NCI-H1048 (cell line): ENCODE measurements at regions not wholly inside any gene's neighbourhood (a gene's known extent, or its start where the extent isn't known, plus 50 kb on each side); places are given as distances from the start of the nearest gene placed in this dataset.

Source experiments
- DNase-seq: peaks from one replicate; lab custom pipeline; 2025; lab: John Stamatoyannopoulos, UW

DNA sequence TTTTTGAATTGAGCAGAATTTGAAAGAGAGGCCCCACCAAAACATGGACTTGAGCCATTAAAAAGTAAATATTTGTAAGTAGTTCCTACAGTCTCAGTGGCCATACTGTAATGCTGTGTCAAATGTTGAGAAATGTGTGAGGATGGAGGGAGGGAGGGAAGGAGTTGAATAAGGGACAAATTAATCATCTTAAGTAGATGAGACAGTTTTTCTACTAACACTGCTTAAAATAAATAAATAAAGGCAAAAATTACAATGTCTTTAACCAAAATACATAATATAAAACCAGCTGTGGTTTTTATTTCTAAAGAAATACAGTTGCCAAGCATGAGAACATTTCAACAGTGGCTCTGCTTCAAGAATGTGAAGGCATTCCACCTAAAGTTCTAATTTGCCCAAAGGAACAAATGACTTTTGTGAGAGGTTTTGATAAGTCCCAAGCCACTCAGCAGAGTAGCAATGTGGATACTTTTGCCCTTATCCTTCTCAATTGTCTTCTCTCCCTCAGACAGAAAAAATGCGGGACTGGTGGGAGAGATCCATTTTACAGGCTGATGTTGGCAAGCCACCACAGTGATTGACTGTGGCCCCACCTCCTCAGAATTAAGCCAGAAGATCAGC lies 427.0 kb upstream of the RARB start:
- no peak for DNase-seq

DNA sequence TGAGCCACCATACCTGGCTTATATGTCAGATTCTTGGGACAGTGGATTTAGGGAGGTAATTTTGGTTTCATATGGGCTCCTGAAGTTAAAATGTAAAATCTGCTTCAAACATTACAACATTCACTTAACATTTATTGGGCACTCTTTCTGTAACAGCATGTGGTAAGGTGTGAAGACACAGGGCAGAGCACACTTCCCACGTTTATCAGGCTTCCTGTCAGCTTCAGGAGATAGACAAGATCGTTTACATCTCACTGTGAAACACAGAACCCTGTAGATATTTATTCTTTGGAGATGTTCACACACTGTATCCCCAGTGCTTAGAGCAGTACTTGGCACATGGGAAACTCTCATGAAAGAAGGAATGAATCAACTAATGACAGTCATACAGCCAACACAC lies 426.0 kb upstream of the RARB start:
- no peak for DNase-seq

DNA sequence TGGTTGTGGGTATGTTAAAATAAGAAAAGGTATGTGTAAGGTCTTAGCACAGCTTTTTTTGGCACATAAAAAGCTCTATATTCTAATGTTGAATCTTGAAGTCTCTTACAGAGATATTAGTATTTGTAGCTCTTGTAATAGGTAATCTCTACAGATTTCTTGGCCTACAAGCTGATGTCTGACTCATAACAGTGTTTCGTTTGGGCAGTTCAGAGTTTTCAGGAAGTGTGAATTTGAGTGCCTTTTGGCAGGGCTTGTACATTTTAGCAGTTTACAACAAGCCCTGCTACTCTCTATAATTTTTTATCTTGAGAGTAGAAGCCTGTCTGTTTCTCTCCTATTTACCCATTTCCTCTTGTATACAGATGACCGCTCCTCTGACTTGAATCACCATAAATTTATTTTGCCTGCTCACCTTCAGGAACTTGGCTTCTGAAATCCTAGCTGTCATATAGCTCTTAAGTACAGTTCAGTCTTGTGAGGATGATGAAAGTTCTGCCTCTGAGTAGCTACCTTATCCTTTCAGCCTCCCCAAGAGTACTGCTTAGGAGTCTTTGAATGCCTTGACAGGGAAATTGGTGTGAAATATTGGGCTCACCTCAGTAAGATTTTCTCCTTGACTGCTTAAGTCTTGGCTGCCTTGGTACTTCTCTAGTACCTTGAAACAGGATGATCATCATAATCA lies 419.9 kb upstream of the RARB start:
- no peak for DNase-seq

- DNase-seq = no peak
These were observed 418.4 kb upstream of the RARB start for GRCh38 chr3:25009665-25010064.

- DNase-seq = no peak
These were observed 412.5 kb upstream of the RARB start for GRCh38 chr3:25015599-25015998.

DNA sequence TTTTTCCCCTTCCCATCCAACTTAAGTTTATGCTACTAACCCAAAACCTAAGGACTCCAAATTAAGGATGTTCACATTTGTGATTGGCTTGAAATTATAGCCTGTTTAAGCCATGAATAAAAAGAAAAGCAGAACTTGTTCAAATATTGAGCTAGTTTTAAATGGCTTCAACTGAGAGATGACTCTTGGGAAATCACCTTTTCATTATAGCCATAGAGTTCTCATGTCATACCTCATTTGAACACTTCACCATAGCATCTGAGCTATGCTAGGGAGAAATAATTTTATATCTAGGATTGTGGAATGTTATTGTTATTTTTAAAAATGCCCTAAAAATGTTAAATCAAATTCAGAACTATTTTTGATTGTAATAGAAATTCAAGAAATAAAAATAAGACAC lies 409.2 kb upstream of the RARB start:
- no peak for DNase-seq

- no peak for DNase-seq
These were observed 408.6 kb upstream of the RARB start for GRCh38 chr3:25019506-25019905.

GRCh38 chr3:25021816-25022215 lies 406.2 kb upstream of the RARB start:
- no peak for DNase-seq

DNA sequence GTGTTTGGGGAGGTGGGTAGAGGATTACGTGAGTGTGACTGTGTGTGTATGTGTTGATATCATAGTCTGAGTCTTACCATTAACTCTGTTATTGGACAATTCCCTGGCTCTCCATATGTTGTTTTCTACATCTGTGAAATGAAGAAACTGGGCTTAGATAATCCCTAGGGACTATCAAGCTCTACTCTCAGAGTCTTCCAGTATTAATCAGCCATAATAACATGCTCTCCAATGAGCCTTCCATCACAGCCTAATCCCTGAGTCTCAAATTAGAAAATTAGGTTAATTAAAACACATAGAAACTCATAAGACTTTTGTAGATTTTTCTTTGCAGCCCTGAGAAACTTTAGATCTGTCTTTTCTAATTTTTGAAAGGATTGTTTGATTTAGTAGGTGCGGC lies 404.2 kb upstream of the RARB start:
- no peak for DNase-seq

- no peak for DNase-seq
These were observed 402.8 kb upstream of the RARB start for GRCh38 chr3:25025236-25025635.

- no peak for DNase-seq
These were observed 400.4 kb upstream of the RARB start for GRCh38 chr3:25027650-25028049.

DNA sequence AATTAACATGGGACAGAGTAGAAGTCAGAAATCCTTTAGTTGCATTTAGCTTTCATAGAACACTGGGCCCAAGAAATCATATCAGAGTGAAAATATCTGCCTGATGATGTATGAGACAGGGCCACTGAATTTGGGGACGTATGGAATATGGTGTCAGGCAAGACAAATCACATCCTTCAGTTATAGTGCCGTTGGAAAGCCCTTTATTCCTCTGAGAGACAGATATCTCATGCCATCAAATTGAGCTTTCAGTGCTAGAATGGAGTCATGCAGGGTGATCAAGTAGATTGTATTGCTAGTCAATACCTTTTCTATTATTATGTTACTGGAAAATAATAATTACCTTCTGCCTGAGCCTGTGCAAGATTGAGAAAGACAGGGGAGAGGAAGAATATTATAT lies 398.2 kb upstream of the RARB start:
- no peak for DNase-seq

- DNase-seq = no peak
These were observed 395.7 kb upstream of the RARB start for GRCh38 chr3:25032344-25032743.

GRCh38 chr3:25033407-25034029 lies 394.5 kb upstream of the RARB start:
- peak; percentile 66 for DNase-seq

DNA sequence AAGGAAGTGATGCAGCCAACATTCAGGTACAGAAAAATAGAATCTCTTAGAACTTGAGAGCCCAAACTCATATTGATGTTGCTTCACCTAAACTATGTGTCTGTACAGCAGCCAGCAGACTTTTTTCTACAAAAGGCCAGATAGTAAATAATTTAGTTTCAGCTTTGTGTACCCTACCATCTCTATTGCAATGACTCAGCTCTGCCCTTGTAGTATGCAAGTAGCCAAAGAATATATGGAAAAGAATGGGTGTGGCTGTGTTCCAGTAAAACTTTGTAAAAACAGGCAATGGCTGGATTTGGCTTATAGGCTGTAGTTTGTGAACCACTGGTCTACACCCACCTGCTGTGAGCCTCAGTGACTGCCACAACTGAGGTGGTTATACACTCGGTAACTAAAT lies 392.5 kb upstream of the RARB start:
- no peak for DNase-seq

- DNase-seq = no peak
These were observed 391.4 kb upstream of the RARB start for GRCh38 chr3:25036633-25037032.

- DNase-seq = no peak
These were observed 391.0 kb upstream of the RARB start for GRCh38 chr3:25037049-25037547.

DNA sequence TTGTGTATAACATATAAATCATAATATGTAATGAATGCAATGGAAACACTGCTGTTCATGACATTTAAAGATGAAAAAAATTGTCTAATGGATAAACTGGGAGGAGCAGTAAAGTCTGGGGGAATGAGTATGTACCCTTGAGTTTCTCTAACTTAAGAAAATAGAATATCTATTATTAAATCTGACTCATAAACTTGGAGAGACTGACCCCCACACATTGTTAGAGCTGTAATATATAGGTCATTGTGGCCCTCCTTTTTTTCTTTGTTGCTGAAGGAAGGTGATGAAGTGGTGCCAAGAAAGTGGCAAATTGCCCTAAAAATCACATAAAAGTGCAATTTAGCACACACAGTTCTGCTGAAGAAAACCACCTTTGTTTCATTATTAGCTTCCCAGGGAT lies 389.8 kb upstream of the RARB start:
- DNase-seq = no peak

DNA sequence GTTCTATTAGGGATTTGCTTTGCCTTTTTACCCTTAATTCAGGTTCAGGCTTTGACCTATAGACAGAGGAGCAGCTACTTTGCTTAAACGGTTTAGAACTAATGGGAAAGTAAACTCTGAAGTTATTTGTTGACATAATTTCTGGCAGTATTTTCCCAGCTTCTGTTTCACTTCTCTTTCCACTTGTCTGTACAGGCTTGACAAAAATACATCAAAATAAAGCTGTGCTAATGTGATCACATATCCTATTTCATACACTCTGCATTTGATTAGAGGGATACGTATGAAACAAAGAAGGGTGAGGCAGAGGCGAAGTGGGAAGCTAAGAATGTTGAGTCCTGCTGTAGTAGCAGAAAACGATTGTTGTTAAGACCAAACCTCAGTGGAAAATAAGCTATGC lies 389.1 kb upstream of the RARB start:
- no peak for DNase-seq

GRCh38 chr3:25040748-25041147 lies 387.3 kb upstream of the RARB start:
- DNase-seq = no peak

- DNase-seq = no peak
These were observed 386.0 kb upstream of the RARB start for GRCh38 chr3:25041871-25042584.

DNA sequence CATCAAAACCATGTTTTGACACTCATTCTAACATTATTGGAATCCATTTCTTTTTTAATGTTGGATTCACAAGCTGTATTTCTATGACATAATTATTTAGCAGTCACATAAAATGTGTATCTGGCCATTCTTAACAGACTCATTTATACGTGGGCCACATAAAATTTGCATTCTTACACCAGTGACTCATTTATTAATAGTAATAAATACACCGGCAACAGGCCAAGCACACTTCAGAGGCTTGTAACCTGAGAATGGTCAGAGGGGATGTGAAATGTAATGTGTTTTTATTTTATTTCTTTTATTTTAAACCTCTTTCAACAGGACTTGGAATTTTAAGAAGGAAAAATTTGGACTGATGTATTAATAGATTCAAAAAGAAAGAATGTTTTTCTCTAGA lies 384.9 kb upstream of the RARB start:
- no peak for DNase-seq

DNA sequence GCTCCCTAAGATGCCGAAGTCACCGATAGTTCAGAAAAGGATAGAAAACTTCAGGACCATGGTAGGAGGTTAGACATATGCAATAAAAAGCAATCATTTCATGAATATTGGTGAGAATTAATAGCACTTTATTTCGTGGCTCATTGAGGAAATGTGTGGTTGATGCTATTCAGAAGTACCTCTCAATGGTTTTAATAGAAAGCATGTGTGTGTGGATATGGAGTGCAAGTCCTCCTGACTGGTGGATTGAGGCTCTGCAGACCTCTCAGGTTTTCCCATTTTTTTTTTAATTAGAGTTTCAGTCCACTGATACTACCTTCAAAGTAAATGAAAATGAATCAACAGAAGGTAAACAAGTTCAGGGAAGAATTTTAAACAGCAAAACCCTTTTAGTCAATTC lies 384.3 kb upstream of the RARB start:
- DNase-seq = no peak
